HG03575 (cell line): ENCODE measurements at regions not wholly inside any gene's neighbourhood (a gene's known extent, or its start where the extent isn't known, plus 50 kb on each side); places are given as distances from the start of the nearest gene placed in this dataset.
"Not testable (repeated sequence)": the region's sequence is repeated elsewhere in the genome, so short reads cannot be mapped to it uniquely, and the experiment has no call there.

ENCODE experiments used
- ATAC-seq: cut with Tn5 transposase; IDR thresholded peaks from one replicate; pipeline ENCODE4 v1.9.1; 2021; ENCODE audit not compliant: unreplicated experiment, insufficient number of reproducible peaks, low FRiP score; ENCODE audit errors: extremely low read depth

DNA sequence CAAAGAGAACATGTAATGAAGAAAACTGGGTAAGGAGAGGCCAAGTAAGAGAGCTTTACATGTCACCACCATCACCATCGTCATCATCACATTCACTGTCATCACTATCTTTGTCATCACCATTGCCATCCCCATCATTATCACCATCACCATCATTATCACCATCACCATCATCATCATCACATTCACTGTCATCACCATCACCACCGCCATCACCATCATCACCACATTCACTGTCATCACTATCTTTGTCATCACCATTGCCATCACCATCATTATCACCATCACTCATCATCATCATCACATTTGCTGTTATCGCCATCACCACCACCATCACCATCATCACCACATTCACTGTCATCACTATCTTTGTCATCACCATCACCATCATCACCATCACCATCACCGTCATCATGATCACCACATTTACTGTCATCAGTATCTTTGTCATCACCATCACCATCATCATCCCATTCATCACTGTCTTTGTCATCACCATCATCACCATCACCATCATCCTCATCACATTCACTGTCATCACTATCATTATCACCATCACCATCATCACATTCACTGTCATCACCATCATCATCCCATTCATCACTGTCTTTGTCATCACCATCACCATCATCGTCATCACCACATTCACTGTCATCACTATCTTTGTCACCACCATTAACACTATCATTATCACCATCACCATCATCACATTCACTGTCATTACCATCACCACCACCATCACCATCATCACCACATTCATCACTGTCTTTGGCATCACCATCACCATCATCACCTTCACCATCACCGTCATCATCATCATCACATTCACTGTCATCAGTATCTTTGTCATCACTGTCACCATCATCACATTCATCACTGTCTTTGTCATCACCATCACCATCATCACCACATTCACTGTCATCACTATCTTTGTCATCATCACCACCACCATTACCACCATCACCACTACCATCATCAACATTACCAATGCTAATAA lies 172.3 kb downstream of the ERMARD start:
- no peak for ATAC-seq

- no peak for ATAC-seq
Observed at GRCh38 chr6:169921853-169922824, 170.7 kb downstream of the ERMARD start.

- ATAC-seq: no peak
Observed at GRCh38 chr6:169921217-169921616, 169.8 kb downstream of the ERMARD start.

DNA sequence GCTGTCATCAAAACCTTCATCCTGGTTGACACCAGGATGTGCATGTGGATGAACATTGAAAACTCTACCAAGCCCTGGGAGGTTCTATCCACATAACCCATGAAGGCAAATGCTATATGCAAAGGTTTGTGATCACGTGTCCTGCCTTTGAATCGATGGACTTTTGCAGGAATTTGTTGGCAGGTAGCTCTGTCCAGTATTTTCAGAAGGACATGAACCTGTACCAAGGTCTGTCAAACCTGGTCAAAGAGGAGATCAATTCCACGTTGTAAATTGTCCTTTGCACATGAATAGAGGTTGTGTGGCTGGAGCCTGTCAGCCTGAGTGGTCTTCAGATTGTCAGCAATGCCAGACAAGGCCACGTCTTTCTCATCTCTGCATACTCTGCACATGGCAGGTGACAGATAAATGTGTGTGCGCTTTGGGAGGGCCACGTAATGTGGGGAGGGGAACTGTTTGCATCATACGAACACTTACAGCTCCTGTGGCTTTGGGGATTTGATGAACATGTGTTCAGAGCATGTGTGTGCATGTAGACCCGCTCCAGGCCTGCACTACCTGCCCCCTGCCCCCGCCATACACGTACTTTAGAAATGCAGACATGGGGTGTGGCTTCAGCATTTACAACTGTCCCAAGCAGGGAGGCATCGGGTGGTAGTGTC lies 169.1 kb downstream of the ERMARD start:
- no peak for ATAC-seq

- ATAC-seq: no peak
Observed at GRCh38 chr6:169918954-169919549, 167.6 kb downstream of the ERMARD start.

DNA sequence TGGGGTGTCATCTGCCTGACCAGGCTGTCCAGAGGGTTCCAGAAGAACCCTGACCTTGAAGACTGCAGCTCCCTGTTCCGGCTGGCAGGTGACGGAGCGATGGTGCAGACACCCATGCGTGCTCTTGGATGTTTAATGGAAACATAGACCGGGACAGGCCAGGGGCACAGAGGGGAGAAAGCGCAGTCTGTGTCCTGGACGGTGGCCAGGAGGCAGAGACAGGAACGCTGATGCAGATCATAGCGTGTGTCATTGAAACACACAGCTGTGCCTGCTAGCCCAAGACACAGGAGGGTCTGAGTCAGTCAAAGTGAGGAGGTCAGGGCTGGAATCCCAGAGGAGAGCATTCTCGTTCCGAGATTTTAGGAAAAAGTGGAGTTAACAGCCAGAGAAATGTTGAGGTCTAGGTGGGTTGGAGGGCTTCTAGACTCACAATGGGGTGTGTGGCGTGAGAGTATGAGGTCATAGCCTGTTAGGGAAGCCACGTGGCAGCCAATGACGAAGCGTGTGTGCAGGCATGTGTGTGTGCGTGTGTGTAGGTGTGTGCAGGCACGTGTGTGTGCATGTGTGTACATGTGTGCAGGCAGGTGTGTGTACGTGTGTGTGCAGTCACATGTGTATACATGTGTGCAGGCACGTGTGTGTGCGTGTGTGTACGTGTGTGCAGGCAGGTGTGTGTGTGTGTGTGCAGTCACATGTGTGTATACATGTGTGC lies 167.0 kb downstream of the ERMARD start:
- no peak for ATAC-seq

DNA sequence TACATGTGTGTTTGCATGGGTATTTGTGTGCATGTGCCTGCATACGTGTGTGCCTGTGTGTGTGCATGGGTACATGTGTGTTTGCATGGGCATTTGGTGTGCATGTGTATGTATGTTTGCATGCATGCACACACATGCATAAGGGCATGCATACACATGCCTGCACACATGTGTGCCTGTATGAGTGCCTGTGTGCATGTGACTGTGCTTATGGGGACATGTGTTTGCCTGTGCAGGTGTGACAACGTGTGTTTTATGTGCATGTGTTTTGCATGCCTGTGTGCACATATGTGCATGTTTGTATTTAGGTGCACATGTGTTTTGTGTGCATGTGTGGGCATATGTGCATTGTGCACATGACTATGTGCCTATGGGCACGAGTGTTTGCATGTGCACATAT lies 165.7 kb downstream of the ERMARD start:
- ATAC-seq: no peak

DNA sequence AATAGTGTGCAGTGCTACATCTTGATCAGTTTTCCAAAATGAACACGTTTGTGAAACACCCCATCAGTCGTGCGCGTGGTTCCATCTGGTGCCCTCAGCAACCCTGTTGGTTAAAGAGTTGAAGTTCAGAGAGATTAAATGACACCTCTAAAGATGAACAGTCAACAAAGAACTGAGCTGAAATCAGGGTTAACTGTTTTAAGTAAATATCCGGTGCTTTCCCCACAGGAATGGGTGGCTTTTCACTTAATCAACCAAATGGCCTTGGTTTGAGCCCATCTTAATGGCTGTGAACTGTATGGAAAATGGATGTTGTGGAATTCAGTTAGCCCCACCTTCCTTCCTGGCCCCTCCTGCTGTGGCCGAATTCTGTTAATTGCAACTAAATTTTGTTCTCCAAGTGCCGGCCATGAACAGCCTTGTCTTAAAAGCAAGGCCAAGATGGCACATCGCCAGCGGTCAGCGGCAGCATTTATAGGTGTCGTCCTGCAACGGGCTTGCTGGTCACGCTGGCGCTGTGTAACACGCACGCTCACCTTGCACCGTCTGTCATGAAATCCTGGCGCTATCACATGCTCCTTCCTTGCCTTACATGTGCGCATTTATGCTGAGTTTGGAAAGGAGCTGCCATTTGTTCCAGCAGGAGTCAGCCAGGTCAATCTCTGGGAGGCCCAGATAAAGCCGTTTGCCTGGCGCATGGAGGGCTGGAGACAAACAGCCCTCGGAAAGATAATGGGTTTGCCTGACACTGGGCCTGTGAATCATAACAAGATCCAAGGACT lies 164.5 kb downstream of the ERMARD start:
- no peak for ATAC-seq

- not testable (repeated sequence) for ATAC-seq
Observed at GRCh38 chr6:169913745-169914144, 162.3 kb downstream of the ERMARD start.

DNA sequence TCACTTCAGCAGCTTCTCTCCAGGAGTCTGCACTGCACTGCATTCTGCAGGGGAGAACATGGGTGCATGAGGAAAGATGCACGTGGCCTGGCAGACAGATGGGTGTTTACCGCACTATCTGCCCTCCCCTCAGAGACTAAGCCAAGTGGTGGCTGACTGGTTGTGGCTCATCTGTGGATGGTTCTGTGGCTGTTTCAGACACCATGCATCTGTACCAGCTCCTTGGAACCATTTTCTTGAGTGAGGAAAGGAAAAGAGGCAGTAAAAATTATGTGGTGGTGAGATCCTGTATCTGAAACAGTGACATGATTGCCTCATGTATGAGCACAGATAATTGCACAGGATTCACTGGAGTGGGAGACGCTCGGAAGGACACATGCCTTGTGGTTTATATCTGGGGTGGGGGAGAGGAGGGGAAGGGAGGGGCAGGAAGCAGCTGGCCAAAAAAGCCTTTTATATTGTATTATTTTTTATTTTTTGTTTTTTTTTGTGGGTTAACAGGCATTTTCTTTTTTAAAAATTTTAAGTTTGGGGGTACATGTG lies 161.7 kb downstream of the ERMARD start:
- no peak for ATAC-seq

GRCh38 chr6:169912266-169913095 lies 161.1 kb downstream of the ERMARD start:
- no peak for ATAC-seq

- ATAC-seq: no peak
Observed at GRCh38 chr6:169911264-169912263, 160.1 kb downstream of the ERMARD start.

DNA sequence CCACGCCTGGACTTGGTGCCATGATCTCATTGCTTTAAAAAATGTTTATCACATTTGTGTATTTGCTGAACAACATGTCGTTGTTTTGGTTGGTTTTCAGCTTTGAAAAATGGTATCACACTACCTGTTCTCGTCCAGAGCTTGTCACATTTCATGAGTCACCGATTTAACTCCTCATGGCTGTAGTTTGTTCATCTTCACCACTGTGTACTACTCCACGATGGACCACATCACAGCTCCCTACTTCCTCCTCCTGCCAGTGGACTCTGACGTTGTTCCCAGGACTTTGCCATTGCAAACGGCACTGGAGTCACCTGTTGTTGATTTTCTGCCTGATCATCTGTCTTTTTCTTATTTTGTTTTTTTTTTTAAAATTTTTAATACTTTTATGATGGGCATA lies 157.7 kb downstream of the ERMARD start:
- no peak for ATAC-seq

DNA sequence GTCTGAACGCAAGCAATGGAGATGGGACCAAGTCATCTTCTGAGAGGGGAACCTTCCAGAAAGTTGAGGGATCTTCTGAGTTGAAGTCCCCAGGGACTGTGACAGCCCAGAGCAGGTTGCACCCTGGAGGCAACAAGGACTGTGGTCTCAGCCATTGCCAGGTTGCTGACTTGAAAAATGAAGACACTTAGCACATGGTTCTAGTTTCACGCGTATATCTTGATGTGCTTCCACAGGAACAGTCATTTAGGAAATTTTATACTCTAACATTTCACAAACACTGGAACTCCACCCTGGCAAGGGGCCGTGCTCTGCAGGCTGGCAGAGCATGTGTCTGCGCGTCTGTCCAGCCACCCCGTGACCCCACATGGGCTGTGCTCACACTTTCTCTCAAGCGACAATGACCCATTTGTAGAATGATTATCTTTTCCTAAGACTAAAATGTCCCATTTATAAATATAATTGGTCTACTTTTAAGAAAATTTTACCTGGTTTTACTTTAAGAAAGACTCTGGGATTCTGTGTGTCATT lies 157.0 kb downstream of the ERMARD start:
- ATAC-seq: no peak
